ENCODE measurements at regions not wholly inside any gene's neighbourhood (a gene's known extent, or its start where the extent isn't known, plus 50 kb on each side); places are given as distances from the start of the nearest gene placed in this dataset.

DNA sequence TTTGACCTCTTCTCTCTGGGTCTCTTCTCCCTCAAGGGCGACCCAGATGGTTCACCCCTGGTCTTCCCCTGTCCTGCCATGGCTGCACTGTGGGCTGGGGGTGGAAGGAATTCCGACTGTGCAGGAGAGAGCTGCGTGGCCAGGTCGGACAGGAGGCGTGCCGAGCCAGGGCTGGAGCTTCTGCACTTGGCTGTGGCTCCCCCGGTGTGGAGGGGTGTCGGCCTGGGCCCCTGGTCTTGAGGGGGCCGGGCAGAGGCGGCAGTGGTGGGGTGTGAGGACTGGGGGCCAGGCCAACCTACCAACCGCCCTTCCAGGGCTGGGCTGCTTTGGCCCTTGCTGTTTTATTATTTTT is 74.9 kb upstream of the SHH start:
- no peak for TF ChIP-seq CTCF (IDR thresholded peaks at IDR 0.05)
- no peak for TF ChIP-seq POLR2A (IDR thresholded peaks at IDR 0.05)
- no peak for TF ChIP-seq POLR2AphosphoS5 (IDR thresholded peaks at IDR 0.05)
